GM23338 (cell line): ENCODE measurements at regions not wholly inside any gene's neighbourhood (a gene's known extent, or its start where the extent isn't known, plus 50 kb on each side); places are given as distances from the start of the nearest gene placed in this dataset.

Experiments
- CREB1 ChIP-seq: fragments of 250-450 bp; sonication (Bioruptor Pico); IDR thresholded peaks from 2 replicates; pipeline ENCODE4 v1.5.0; 2020; ENCODE audit warnings: low read depth, mild to moderate bottlenecking, moderate library complexity
- CTCF ChIP-seq, 2 experiments: fragments of 200-600 bp in 1 of 2; sonication (generic) in 1 of 2; conservative IDR thresholded peaks; 2 replicates each; pipeline versions ENCODE4 v1.5.1 to v1.6.1; 2016 to 2017; ENCODE audit warnings: antibody characterized with exemption in 2 of 2, low read depth in 2 of 2, mild to moderate bottlenecking in 2 of 2, moderate library complexity in 1 of 2
- EZH2 ChIP-seq: fragments of 200-600 bp; sonication (generic); IDR thresholded peaks from one replicate; pipeline ENCODE4 v1.8.0; 2017; ENCODE audit warnings: antibody characterized with exemption, mild to moderate bottlenecking, low read depth; ENCODE audit not compliant: unreplicated experiment
- EZH2phosphoT487 ChIP-seq: fragments of 200-600 bp; sonication (generic); IDR thresholded peaks from one replicate; pipeline ENCODE4 v1.8.1; 2018; ENCODE audit warnings: antibody characterized with exemption; ENCODE audit not compliant: unreplicated experiment
- JUNB ChIP-seq: IDR thresholded peaks from one replicate; pipeline ENCODE4 v1.6.1; 2016; ENCODE audit warnings: antibody characterized with exemption; ENCODE audit not compliant: unreplicated experiment
- NANOG ChIP-seq: IDR thresholded peaks from 2 replicates; pipeline ENCODE4 v1.6.1; 2016; ENCODE audit warnings: antibody characterized with exemption, borderline replicate concordance
- POLR2AphosphoS5 ChIP-seq: IDR thresholded peaks from 2 replicates; pipeline ENCODE4 v1.6.1; 2016; ENCODE audit warnings: antibody characterized with exemption, low read depth
- STAT1 ChIP-seq: IDR thresholded peaks from one replicate; pipeline ENCODE4 v1.6.1; 2016; ENCODE audit warnings: antibody characterized with exemption; ENCODE audit not compliant: unreplicated experiment
- ZNF114 ChIP-seq: fragments of 250-450 bp; sonication (Bioruptor Pico); IDR thresholded peaks from 2 replicates; pipeline ENCODE4 v1.5.0; 2020; ENCODE audit warnings: mild to moderate bottlenecking, moderate library complexity
- ZNF331 ChIP-seq: fragments of 250-450 bp; sonication (Bioruptor Pico); IDR thresholded peaks from 2 replicates; pipeline ENCODE4 v1.5.0; 2020; ENCODE audit warnings: low read depth, mild to moderate bottlenecking, moderate library complexity
- TF ChIP-seq, protein P1 (sequence below): IDR thresholded peaks from one replicate; pipeline ENCODE4 v1.6.1; 2018; ENCODE audit warnings: antibody characterized with exemption; ENCODE audit not compliant: unreplicated experiment
- TF ChIP-seq, protein P2 (sequence below): IDR thresholded peaks from 2 replicates; pipeline ENCODE4 v1.6.1; 2016; ENCODE audit warnings: antibody characterized with exemption

GRCh38 chr14:27077214-27077613, 479.4 kb upstream of the NOVA1 start:
- TF ChIP-seq EZH2 (no peak), CTCF (conservative IDR thresholded peaks at IDR 0.05; ENCODE audit: low read depth in 2 of 2) (no peak), POLR2AphosphoS5 (no peak), CREB1 (CRISPR knock-in tag) (no peak), EZH2phosphoT487 (no peak), ZNF331 (CRISPR knock-in tag) (no peak), STAT1 (no peak), NANOG (no peak), JUNB (no peak), ZNF114 (CRISPR knock-in tag) (no peak)
- TF ChIP-seq, protein P1, sequence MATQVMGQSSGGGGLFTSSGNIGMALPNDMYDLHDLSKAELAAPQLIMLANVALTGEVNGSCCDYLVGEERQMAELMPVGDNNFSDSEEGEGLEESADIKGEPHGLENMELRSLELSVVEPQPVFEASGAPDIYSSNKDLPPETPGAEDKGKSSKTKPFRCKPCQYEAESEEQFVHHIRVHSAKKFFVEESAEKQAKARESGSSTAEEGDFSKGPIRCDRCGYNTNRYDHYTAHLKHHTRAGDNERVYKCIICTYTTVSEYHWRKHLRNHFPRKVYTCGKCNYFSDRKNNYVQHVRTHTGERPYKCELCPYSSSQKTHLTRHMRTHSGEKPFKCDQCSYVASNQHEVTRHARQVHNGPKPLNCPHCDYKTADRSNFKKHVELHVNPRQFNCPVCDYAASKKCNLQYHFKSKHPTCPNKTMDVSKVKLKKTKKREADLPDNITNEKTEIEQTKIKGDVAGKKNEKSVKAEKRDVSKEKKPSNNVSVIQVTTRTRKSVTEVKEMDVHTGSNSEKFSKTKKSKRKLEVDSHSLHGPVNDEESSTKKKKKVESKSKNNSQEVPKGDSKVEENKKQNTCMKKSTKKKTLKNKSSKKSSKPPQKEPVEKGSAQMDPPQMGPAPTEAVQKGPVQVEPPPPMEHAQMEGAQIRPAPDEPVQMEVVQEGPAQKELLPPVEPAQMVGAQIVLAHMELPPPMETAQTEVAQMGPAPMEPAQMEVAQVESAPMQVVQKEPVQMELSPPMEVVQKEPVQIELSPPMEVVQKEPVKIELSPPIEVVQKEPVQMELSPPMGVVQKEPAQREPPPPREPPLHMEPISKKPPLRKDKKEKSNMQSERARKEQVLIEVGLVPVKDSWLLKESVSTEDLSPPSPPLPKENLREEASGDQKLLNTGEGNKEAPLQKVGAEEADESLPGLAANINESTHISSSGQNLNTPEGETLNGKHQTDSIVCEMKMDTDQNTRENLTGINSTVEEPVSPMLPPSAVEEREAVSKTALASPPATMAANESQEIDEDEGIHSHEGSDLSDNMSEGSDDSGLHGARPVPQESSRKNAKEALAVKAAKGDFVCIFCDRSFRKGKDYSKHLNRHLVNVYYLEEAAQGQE = no peak
- TF ChIP-seq, protein P2, sequence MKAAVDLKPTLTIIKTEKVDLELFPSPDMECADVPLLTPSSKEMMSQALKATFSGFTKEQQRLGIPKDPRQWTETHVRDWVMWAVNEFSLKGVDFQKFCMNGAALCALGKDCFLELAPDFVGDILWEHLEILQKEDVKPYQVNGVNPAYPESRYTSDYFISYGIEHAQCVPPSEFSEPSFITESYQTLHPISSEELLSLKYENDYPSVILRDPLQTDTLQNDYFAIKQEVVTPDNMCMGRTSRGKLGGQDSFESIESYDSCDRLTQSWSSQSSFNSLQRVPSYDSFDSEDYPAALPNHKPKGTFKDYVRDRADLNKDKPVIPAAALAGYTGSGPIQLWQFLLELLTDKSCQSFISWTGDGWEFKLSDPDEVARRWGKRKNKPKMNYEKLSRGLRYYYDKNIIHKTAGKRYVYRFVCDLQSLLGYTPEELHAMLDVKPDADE = no peak
